ENCODE measurements at regions not wholly inside any gene's neighbourhood (a gene's known extent, or its start where the extent isn't known, plus 50 kb on each side); places are given as distances from the start of the nearest gene placed in this dataset.

GRCh38 chr3:83248454-83248853 lies 1487.0 kb upstream of the GBE1 start:
- TF ChIP-seq FOXM1 (IDR thresholded peaks at IDR 0.05; ENCODE audit: borderline replicate concordance) = no peak
- no peak for TF ChIP-seq NFRKB (IDR thresholded peaks at IDR 0.05)
- no peak for TF ChIP-seq BHLHE40 (IDR thresholded peaks at IDR 0.05; ENCODE audit: borderline replicate concordance)
- TF ChIP-seq ELF4 (IDR thresholded peaks at IDR 0.05) = no peak
- TF ChIP-seq ARNT (IDR thresholded peaks at IDR 0.05) = no peak
- no peak for TF ChIP-seq FOXA1 (IDR thresholded peaks at IDR 0.05)
- no peak for TF ChIP-seq LEF1 (IDR thresholded peaks at IDR 0.05; ENCODE audit: borderline replicate concordance)
- TF ChIP-seq ZNF384 (IDR thresholded peaks at IDR 0.05) = no peak
- TF ChIP-seq SP1 (IDR thresholded peaks at IDR 0.05) = no peak
- TF ChIP-seq HDGF (IDR thresholded peaks at IDR 0.05; ENCODE audit: borderline replicate concordance) = no peak
- TF ChIP-seq FOXK2 (IDR thresholded peaks at IDR 0.05) = no peak
- TF ChIP-seq TARDBP (IDR thresholded peaks at IDR 0.05) = no peak
- no peak for TF ChIP-seq SUZ12 (IDR thresholded peaks at IDR 0.05)
- no peak for TF ChIP-seq PKNOX1 (IDR thresholded peaks at IDR 0.05)

All from HEK293T (cell line).